BLaER1 (cell line): ENCODE measurements at regions not wholly inside any gene's neighbourhood (a gene's known extent, or its start where the extent isn't known, plus 50 kb on each side); places are given as distances from the start of the nearest gene placed in this dataset.

Source experiments
- H3K27ac ChIP-seq: shearing (Covaris generic); formaldehyde crosslinking; 2 replicates; pipeline ENCODE4 v1.8.1; 2022
- H3K27me3 ChIP-seq: shearing (Covaris generic); formaldehyde crosslinking; 2 replicates; pipeline ENCODE4 v1.8.1; 2022
- H3K36me3 ChIP-seq: shearing (Covaris generic); formaldehyde crosslinking; 2 replicates; pipeline ENCODE4 v1.8.1; 2022
- H3K4me1 ChIP-seq: shearing (Covaris generic); formaldehyde crosslinking; 2 replicates; pipeline ENCODE4 v1.8.1; 2022
- H3K4me2 ChIP-seq: shearing (Covaris generic); formaldehyde crosslinking; 2 replicates; pipeline ENCODE4 v1.8.1; 2022
- H3K4me3 ChIP-seq: shearing (Covaris generic); formaldehyde crosslinking; 2 replicates; pipeline ENCODE4 v1.8.1; 2022
- H3K9ac ChIP-seq: shearing (Covaris generic); formaldehyde crosslinking; 2 replicates; pipeline ENCODE4 v1.8.1; 2022
- H3K9me3 ChIP-seq: shearing (Covaris generic); formaldehyde crosslinking; 2 replicates; pipeline ENCODE4 v1.8.1; 2022
- H4K20me1 ChIP-seq: shearing (Covaris generic); formaldehyde crosslinking; 2 replicates; pipeline ENCODE4 v1.8.1; 2022
- Cebpa-rat ChIP-seq: shearing (Covaris generic); IDR thresholded peaks from 2 replicates; pipeline ENCODE4 v1.8.1; 2022

- Histone ChIP-seq H4K20me1 (no peaks in the 10 kb centered on the region), H3K9ac (no peak overlapping the region), H3K4me3 (no peak overlapping the region), H3K9me3 (peaks cover 10% of the 10 kb centered on the region), H3K27me3 (no peaks in the 10 kb centered on the region), H3K36me3 (no peaks in the 10 kb centered on the region), H3K4me2 (no peak overlapping the region), H3K4me1 (peaks cover 20% of the 10 kb centered on the region), H3K27ac (no peak overlapping the region)
- TF ChIP-seq Cebpa-rat: no peak
Observed at GRCh38 chr11:115699326-115699725, 195.1 kb upstream of the CADM1 start.

DNA sequence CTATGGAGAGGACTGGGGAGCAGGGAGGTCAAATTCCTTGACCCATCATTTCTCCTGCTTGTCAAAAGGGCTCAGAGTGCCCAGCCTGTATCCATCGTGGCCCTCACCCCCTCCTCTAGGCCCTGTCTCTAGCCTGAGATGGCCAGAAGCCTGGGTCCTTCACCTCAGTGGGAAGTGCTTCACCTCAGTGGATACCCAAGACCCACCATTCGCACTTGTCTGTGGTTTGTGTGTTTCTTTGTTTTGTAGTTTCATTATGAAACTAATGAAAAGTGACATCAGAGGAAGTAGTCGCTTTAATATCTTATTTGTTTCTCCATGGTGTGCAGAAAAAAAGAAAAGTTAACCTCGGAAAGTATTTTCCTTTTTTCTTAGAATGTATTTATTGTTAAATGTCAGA lies 194.0 kb upstream of the CADM1 start:
- H3K4me2 ChIP-seq: no peak overlapping the region
- TF ChIP-seq Cebpa-rat: no peak
- H4K20me1 ChIP-seq: no peaks in the 10 kb centered on the region

DNA sequence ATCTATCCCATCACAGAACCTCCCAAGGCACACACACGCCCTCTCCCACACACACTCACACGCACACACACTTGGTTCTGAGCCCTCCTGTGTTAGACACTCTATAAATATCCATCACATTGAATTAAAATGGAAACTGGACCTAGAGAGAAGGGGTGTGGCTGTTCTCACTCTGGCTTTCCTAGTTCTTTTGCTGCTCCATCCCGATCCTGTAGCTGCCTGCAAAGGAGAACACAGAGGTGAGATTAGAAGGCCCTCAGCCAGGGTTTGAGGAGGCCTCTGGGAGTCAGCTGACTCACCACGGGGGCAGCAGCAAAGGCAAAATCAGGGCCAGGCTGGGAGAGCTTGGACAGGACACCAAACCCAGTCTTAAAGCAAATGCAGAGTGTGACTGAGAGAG lies 192.3 kb upstream of the CADM1 start:
- Histone ChIP-seq H3K9ac (no peak overlapping the region), H3K4me1 (peaks cover 12% of the 10 kb centered on the region), H4K20me1 (no peaks in the 10 kb centered on the region), H3K27me3 (no peaks in the 10 kb centered on the region), H3K9me3 (no peaks in the 10 kb centered on the region), H3K4me2 (no peak overlapping the region), H3K27ac (no peak overlapping the region), H3K36me3 (no peaks in the 10 kb centered on the region), H3K4me3 (no peak overlapping the region)
- TF ChIP-seq Cebpa-rat: no peak

More for the DNA sequence above, 194.0 kb upstream of the CADM1 start:
- H3K4me1 ChIP-seq: peaks cover 20% of the 10 kb centered on the region
- H3K27me3 ChIP-seq: no peaks in the 10 kb centered on the region
- H3K4me3 ChIP-seq: no peak overlapping the region
- H3K36me3 ChIP-seq: no peaks in the 10 kb centered on the region
- H3K27ac ChIP-seq: no peak overlapping the region
- no peaks in the 10 kb centered on the region for H3K9me3 ChIP-seq
- H3K9ac ChIP-seq: no peak overlapping the region

DNA sequence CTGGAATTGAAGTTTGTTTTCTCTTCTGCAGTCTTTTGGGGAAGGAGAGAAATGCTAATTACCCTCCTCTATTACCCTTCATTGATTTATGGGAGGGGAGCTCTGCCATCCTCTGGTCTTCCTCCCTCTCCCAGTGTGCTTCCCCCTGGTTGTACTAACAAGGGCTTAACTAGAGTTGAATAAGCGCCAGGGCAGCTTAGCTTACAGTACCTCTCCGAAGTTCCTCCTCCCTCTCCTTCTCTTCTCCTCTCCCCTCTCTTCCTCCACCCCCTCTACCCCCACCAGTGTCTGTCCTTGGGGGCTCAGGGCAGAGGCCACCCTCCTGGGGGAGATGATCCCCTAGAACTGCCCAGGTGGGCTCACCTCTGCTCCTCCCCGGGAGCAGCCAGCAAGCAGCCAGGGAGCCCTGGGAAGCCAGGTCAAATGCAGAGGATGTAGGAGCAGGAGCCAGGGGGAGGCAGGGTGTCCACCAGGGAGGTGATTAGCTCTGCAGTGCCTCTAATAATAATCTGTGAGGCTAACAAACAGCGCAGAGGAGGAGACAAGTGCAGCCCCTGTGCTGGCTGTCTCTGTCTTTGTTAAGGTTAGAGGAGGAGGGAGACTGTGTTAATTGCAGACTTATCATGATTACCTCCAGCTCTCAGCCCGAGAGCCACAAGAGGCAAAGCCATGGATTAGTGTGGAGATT lies 191.6 kb upstream of the CADM1 start:
- H3K9ac ChIP-seq: no peak overlapping the region
- H3K4me2 ChIP-seq: no peak overlapping the region
- no peaks in the 10 kb centered on the region for H3K9me3 ChIP-seq
- no peaks in the 10 kb centered on the region for H4K20me1 ChIP-seq
- peaks cover 9% of the 10 kb centered on the region; the same call in 1 of the 2 replicates for H3K4me1 ChIP-seq
- H3K27ac ChIP-seq: no peak overlapping the region
- TF ChIP-seq Cebpa-rat: no peak
- H3K36me3 ChIP-seq: no peaks in the 10 kb centered on the region
- no peak overlapping the region for H3K4me3 ChIP-seq
- no peaks in the 10 kb centered on the region for H3K27me3 ChIP-seq

GRCh38 chr11:115693002-115693401 lies 188.8 kb upstream of the CADM1 start:
- Histone ChIP-seq H3K4me2 (no peak overlapping the region), H3K9ac (no peak overlapping the region), H3K27me3 (no peaks in the 10 kb centered on the region), H3K27ac (no peak overlapping the region), H3K4me3 (no peak overlapping the region), H3K9me3 (no peaks in the 10 kb centered on the region), H3K4me1 (no peaks in the 10 kb centered on the region), H4K20me1 (no peaks in the 10 kb centered on the region), H3K36me3 (no peaks in the 10 kb centered on the region)
- TF ChIP-seq Cebpa-rat: no peak

- no peaks in the 10 kb centered on the region for H4K20me1 ChIP-seq
- no peak overlapping the region for H3K4me3 ChIP-seq
- no peaks in the 10 kb centered on the region for H3K27me3 ChIP-seq
- TF ChIP-seq Cebpa-rat: no peak
- no peak overlapping the region for H3K4me2 ChIP-seq
- H3K36me3 ChIP-seq: no peaks in the 10 kb centered on the region
- no peak overlapping the region for H3K27ac ChIP-seq
- H3K9me3 ChIP-seq: no peaks in the 10 kb centered on the region
- no peak overlapping the region for H3K9ac ChIP-seq
- no peaks in the 10 kb centered on the region for H3K4me1 ChIP-seq
Observed at GRCh38 chr11:115691030-115691429, 186.8 kb upstream of the CADM1 start.

DNA sequence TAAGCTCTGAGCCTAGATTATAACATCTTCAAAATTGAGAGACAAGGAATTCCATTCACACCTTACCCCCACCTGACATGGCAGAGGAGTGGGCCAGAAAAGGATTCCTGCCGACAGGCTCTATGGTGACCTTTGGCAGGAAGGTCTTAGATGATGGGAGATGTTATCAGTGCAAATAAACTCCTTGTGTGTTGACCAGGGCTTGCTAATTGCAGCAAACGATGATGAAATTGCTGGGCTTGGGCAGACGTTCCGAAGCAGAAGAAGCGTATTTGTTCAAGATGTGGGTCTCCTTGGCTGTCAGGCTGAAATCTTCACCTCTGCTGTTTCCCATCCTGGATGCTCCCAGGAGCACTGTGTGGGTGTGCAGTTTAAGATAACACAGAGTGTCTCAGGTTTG lies 183.7 kb upstream of the CADM1 start:
- H3K4me1 ChIP-seq: no peaks in the 10 kb centered on the region
- no peak overlapping the region for H3K9ac ChIP-seq
- H3K36me3 ChIP-seq: no peaks in the 10 kb centered on the region
- no peaks in the 10 kb centered on the region for H3K9me3 ChIP-seq
- H3K4me2 ChIP-seq: no peak overlapping the region
- H3K4me3 ChIP-seq: no peak overlapping the region
- TF ChIP-seq Cebpa-rat: no peak
- no peaks in the 10 kb centered on the region for H3K27me3 ChIP-seq
- H3K27ac ChIP-seq: no peak overlapping the region
- H4K20me1 ChIP-seq: no peaks in the 10 kb centered on the region

- Histone ChIP-seq H3K27ac (no peak overlapping the region), H4K20me1 (no peaks in the 10 kb centered on the region), H3K4me3 (no peak overlapping the region), H3K9ac (no peak overlapping the region), H3K4me2 (no peak overlapping the region), H3K4me1 (no peaks in the 10 kb centered on the region), H3K27me3 (no peaks in the 10 kb centered on the region), H3K9me3 (no peaks in the 10 kb centered on the region), H3K36me3 (no peaks in the 10 kb centered on the region)
- no peak for TF ChIP-seq Cebpa-rat
Observed at GRCh38 chr11:115684699-115685098, 180.5 kb upstream of the CADM1 start.

DNA sequence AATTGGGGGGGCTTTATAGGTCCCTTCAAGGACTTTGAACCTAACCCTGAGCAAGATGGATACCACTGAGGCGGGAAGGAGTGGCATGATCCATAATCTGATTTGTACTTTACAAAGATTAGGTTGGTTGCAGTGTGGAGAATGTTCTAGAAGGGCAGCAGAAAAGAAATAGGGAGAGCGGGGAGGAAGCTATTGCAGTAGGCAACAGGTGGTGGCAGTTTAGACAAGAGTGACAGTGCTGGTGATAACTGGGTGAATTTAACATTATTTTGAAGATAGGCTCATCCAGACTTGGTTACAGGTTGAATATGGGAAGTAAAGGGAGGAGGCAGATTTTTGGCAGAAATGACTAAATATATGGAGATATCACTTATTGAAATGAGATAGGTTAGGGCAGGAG lies 179.9 kb upstream of the CADM1 start:
- no peaks in the 10 kb centered on the region for H4K20me1 ChIP-seq
- no peak overlapping the region for H3K9ac ChIP-seq
- no peak overlapping the region for H3K27ac ChIP-seq
- no peaks in the 10 kb centered on the region for H3K27me3 ChIP-seq
- no peak for TF ChIP-seq Cebpa-rat
- no peaks in the 10 kb centered on the region for H3K4me1 ChIP-seq
- no peak overlapping the region for H3K4me2 ChIP-seq
- no peaks in the 10 kb centered on the region for H3K36me3 ChIP-seq
- no peaks in the 10 kb centered on the region for H3K9me3 ChIP-seq
- no peak overlapping the region for H3K4me3 ChIP-seq

- Histone ChIP-seq H3K4me1 (no peaks in the 10 kb centered on the region), H3K4me2 (no peak overlapping the region), H3K9me3 (no peaks in the 10 kb centered on the region), H4K20me1 (no peaks in the 10 kb centered on the region), H3K4me3 (no peak overlapping the region), H3K36me3 (no peaks in the 10 kb centered on the region), H3K9ac (no peak overlapping the region), H3K27ac (no peak overlapping the region), H3K27me3 (no peaks in the 10 kb centered on the region)
- TF ChIP-seq Cebpa-rat: no peak
Observed at GRCh38 chr11:115682888-115683287, 178.7 kb upstream of the CADM1 start.

GRCh38 chr11:115682101-115682500 lies 177.9 kb upstream of the CADM1 start:
- Histone ChIP-seq H3K4me2 (no peak overlapping the region), H3K36me3 (no peaks in the 10 kb centered on the region), H3K9me3 (no peaks in the 10 kb centered on the region), H3K4me3 (no peak overlapping the region), H4K20me1 (no peaks in the 10 kb centered on the region), H3K27me3 (no peaks in the 10 kb centered on the region), H3K9ac (no peak overlapping the region), H3K4me1 (no peaks in the 10 kb centered on the region), H3K27ac (no peak overlapping the region)
- TF ChIP-seq Cebpa-rat: no peak
